PC-3 (cell line): ENCODE measurements at regions not wholly inside any gene's neighbourhood (a gene's known extent, or its start where the extent isn't known, plus 50 kb on each side); places are given as distances from the start of the nearest gene placed in this dataset.

Experiments used
- ATAC-seq: fragments of 200-7000 bp; cut with Tn5 transposase; 2 replicates; pipeline ENCODE4 v1.9.1; 2020; ENCODE audit warnings: mild to moderate bottlenecking, moderate library complexity
- BruUV-seq: library from RNA; stranded (reverse); fragments of 400-500 nt; replicated peaks from 2 replicates; lab custom pipeline; 2021; lab: Mats Ljungman, UMichigan
- CTCF ChIA-PET: fragments of 300-600 bp; sonication (Branson Sonifier 250); formaldehyde crosslinking; loops from one replicate; lab custom pipeline; 2022; ENCODE audit warnings: antibody characterized with exemption; lab: Charles Lee
- POLR2A ChIA-PET: fragments of 300-600 bp; sonication (Branson Sonifier 250); formaldehyde crosslinking; loops from one replicate; lab custom pipeline; 2022; ENCODE audit warnings: antibody characterized with exemption; ENCODE audit not compliant: unreplicated experiment; lab: Charles Lee
- DNase-seq: peaks from one replicate; pipeline ENCODE4 v3.0.0-alpha.2; 2015
- H2AFZ ChIP-seq: fragments of 300-600 bp; sonication (generic); 2 replicates; pipeline ENCODE4 v1.6.0; 2016; ENCODE audit warnings: antibody characterized with exemption, low read length
- H3F3A ChIP-seq: fragments of 300-600 bp; sonication (generic); one replicate; pipeline ENCODE4 v1.6.0; 2017; ENCODE audit warnings: antibody characterized with exemption, low read length, control low read depth, mild to moderate bottlenecking; ENCODE audit not compliant: unreplicated experiment
- H3K27ac ChIP-seq: fragments of 300-600 bp; sonication (generic); 2 replicates; pipeline ENCODE4 v1.5.1; 2016; ENCODE audit warnings: mild to moderate bottlenecking, low read length
- H3K27me3 ChIP-seq: fragments of 300-600 bp; sonication (generic); 2 replicates; pipeline ENCODE4 v1.6.1; 2016; ENCODE audit warnings: low read length, mixed read lengths
- H3K36me3 ChIP-seq: fragments of 300-600 bp; sonication (generic); 2 replicates; pipeline ENCODE4 v1.6.1; 2016; ENCODE audit warnings: low read depth, mixed run types, low read length, mixed read lengths
- H3K4me1 ChIP-seq: fragments of 300-600 bp; sonication (generic); 2 replicates; pipeline ENCODE4 v1.5.1; 2016; ENCODE audit warnings: low read length; ENCODE audit not compliant: insufficient read depth
- H3K4me2 ChIP-seq: fragments of 300-600 bp; sonication (generic); 2 replicates; pipeline ENCODE4 v1.6.0; 2016; ENCODE audit warnings: low read length
- H3K4me3 ChIP-seq: fragments of 300-600 bp; sonication (generic); 2 replicates; pipeline ENCODE4 v1.5.1; 2016; ENCODE audit warnings: mild to moderate bottlenecking, low read length, mixed read lengths
- H3K79me2 ChIP-seq: fragments of 300-600 bp; sonication (generic); 2 replicates; pipeline ENCODE4 v1.6.1; 2017; ENCODE audit warnings: low read length, mixed read lengths
- H3K9ac ChIP-seq: fragments of 300-600 bp; sonication (generic); 2 replicates; pipeline ENCODE4 v1.6.0; 2016; ENCODE audit warnings: mild to moderate bottlenecking, low read length
- H3K9me2 ChIP-seq: fragments of 300-600 bp; sonication (generic); replicated peaks from 2 replicates; pipeline ENCODE4 v1.6.1; 2016; ENCODE audit warnings: mixed run types, low read length, mixed read lengths
- H3K9me3 ChIP-seq: fragments of 300-600 bp; sonication (generic); 2 replicates; pipeline ENCODE4 v1.6.1; 2016; ENCODE audit warnings: low read length, mixed read lengths
- H4K20me1 ChIP-seq: fragments of 300-600 bp; sonication (generic); 2 replicates; pipeline ENCODE4 v1.6.1; 2016; ENCODE audit warnings: low read length, mixed read lengths
- CTCF ChIP-seq: fragments of 300-600 bp; sonication (generic); conservative IDR thresholded peaks from 2 replicates; pipeline ENCODE4 v1.5.1; 2017; ENCODE audit warnings: antibody characterized with exemption, low read depth, mild to moderate bottlenecking, low read length
- EZH2 ChIP-seq: fragments of 300-600 bp; sonication (generic); IDR thresholded peaks from one replicate; pipeline ENCODE4 v1.6.1; 2017; ENCODE audit warnings: antibody characterized with exemption, mild to moderate bottlenecking, low read length; ENCODE audit not compliant: unreplicated experiment
- EZH2phosphoT487 ChIP-seq: fragments of 300-600 bp; sonication (generic); IDR thresholded peaks from 2 replicates; pipeline ENCODE4 v1.6.1; 2018; ENCODE audit warnings: mild to moderate bottlenecking, antibody characterized with exemption, low read length, borderline replicate concordance
- intact Hi-C: fragments of 100-400 bp; cut with micrococcal nuclease; formaldehyde crosslinking; loops from 2 replicates; pipeline ENCODE4 v1.9.0; 2023

DNA sequence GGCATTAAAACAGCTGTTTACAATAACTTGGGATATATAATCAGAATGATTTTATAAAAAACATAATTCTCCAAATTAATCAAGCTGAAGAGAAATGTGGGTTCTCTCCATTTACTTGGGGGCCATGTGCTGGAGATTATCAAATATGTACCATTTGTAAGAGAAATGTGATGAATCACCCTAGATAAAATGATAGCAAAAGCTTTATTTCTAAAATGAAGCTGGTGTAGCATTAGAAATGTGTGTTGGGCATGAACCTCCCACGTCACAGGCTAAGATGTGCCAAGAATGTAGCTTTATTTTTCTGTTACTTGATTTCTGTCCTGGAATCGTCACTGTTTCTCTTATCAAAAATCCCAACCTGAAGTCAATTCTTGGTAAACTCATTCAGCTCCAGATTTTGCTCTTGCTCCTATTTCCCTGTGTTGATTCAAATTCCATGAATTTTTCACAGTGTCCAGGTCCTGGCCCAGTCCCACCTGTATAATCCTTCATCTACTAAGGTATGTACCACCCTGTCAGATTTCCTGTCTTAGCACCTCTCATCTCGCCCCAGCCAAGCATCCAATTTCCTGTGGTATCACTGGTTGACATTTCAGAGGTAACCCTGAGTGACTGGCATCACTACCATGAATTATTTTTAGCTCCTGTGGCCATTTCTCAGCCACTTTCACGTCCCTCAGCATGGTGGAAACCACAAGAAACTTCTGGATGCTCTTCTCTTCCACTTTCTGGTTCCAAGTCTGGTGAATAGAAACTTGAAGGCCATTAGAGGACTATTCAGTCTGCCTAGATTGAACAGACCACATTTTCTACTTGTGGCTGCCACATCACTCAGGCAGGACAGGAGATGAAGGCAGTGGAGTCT lies 103.6 kb upstream of the FLRT2 start:
- Histone ChIP-seq H3K4me1 (no peaks in the 10 kb centered on the region), H2AFZ (no peak overlapping the region), H4K20me1 (no peaks in the 10 kb centered on the region), H3K4me3 (no peak overlapping the region), H3K9me2 (no peaks in the 10 kb centered on the region), H3F3A (no peaks in the 10 kb centered on the region), H3K27me3 (no peaks in the 10 kb centered on the region), H3K9me3 (no peaks in the 10 kb centered on the region; the same call in 1 of the 2 replicates), H3K79me2 (no peaks in the 10 kb centered on the region), H3K4me2 (no peak overlapping the region), H3K27ac (no peak overlapping the region), H3K9ac (no peak overlapping the region), H3K36me3 (no peaks in the 10 kb centered on the region)
- POLR2A ChIA-PET: no interaction called here
- intact Hi-C loops: no loop called here
- CTCF ChIA-PET: interaction anchor here (0.7 kb wide), 1 partner anchor 102 kb away, joined by 4 read pairs; no protein-coding TSS in a partner anchor
- no peak for TF ChIP-seq CTCF
- TF ChIP-seq EZH2: no peak
- no peak for TF ChIP-seq EZH2phosphoT487
- DNase-seq (no peak), ATAC-seq (no peak)
- BruUV-seq: no TSS peak

- Histone ChIP-seq H3K27me3 (no peaks in the 10 kb centered on the region), H3K9me2 (no peaks in the 10 kb centered on the region), H3K4me1 (no peaks in the 10 kb centered on the region), H3K9me3 (no peaks in the 10 kb centered on the region; the same call in 1 of the 2 replicates), H2AFZ (no peak overlapping the region), H3K4me2 (no peak overlapping the region), H4K20me1 (no peaks in the 10 kb centered on the region), H3K9ac (no peak overlapping the region), H3K36me3 (no peaks in the 10 kb centered on the region), H3K79me2 (no peaks in the 10 kb centered on the region), H3K4me3 (no peak overlapping the region), H3K27ac (no peak overlapping the region), H3F3A (no peaks in the 10 kb centered on the region)
- BruUV-seq: no TSS peak
- intact Hi-C loops: no loop called here
- ATAC-seq (no peak), DNase-seq (no peak)
- ChIA-PET POLR2A (no interaction called here), CTCF (no interaction called here)
- TF ChIP-seq CTCF: no peak
- TF ChIP-seq EZH2: no peak
- no peak for TF ChIP-seq EZH2phosphoT487
Observed at GRCh38 chr14:85428926-85429325, 101.0 kb upstream of the FLRT2 start.

GRCh38 chr14:85437148-85437547 lies 92.8 kb upstream of the FLRT2 start:
- no TSS peak for BruUV-seq
- 0 out of 2 replicates have a peak, but pooled peaks cover 6% of the 10 kb centered on the region for H3K9me3 ChIP-seq
- H3K4me1 ChIP-seq: peaks cover 14% of the 10 kb centered on the region
- no peaks in the 10 kb centered on the region for H3K27me3 ChIP-seq
- no peak overlapping the region for H3K4me3 ChIP-seq
- H3K79me2 ChIP-seq: no peaks in the 10 kb centered on the region
- no peaks in the 10 kb centered on the region for H4K20me1 ChIP-seq
- ATAC-seq (no peak), DNase-seq (peak; percentile 77)
- H2AFZ ChIP-seq: no peak overlapping the region
- intact Hi-C loops: no loop called here
- no peak overlapping the region for H3K4me2 ChIP-seq
- no peaks in the 10 kb centered on the region for H3K36me3 ChIP-seq
- peak overlapping the region; percentile 17; the same call in 1 of the 2 replicates for H3K27ac ChIP-seq
- ChIA-PET CTCF (no interaction called here), POLR2A (no interaction called here)
- H3K9me2 ChIP-seq: no peaks in the 10 kb centered on the region
- no peak overlapping the region for H3K9ac ChIP-seq
- no peak for TF ChIP-seq EZH2phosphoT487
- no peak for TF ChIP-seq EZH2
- no peak for TF ChIP-seq CTCF
- H3F3A ChIP-seq: no peaks in the 10 kb centered on the region
